Parathyroid adenoma (tissue), 2 donors: ENCODE measurements at regions not wholly inside any gene's neighbourhood (a gene's known extent, or its start where the extent isn't known, plus 50 kb on each side); places are given as distances from the start of the nearest gene placed in this dataset.

Experiments used
- H2AFZ ChIP-seq: fragments of 300-600 bp; sonication (generic); one replicate; pipeline ENCODE4 v1.7.0; 2017; ENCODE audit warnings: antibody characterized with exemption, mild to moderate bottlenecking
- H3K27ac ChIP-seq: fragments of 300-600 bp; sonication (generic); one replicate; pipeline ENCODE4 v1.7.0; 2017
- H3K27me3 ChIP-seq: fragments of 300-600 bp; sonication (generic); one replicate; pipeline ENCODE4 v1.7.0; 2017; ENCODE audit warnings: low read length; ENCODE audit not compliant: control insufficient read depth, insufficient read depth
- H3K36me3 ChIP-seq: fragments of 300-600 bp; sonication (generic); one replicate; pipeline ENCODE4 v1.7.0; 2017; ENCODE audit warnings: low read length; ENCODE audit not compliant: control insufficient read depth, insufficient read depth
- H3K4me1 ChIP-seq: fragments of 300-600 bp; sonication (generic); one replicate; pipeline ENCODE4 v1.7.0; 2017; ENCODE audit warnings: control low read depth
- H3K4me2 ChIP-seq: fragments of 300-600 bp; sonication (generic); one replicate; pipeline ENCODE4 v1.7.0; 2017; ENCODE audit warnings: low read length
- H3K4me3 ChIP-seq: fragments of 300-600 bp; sonication (generic); one replicate; pipeline ENCODE4 v1.7.0; 2017; ENCODE audit warnings: low read depth, low read length
- H3K79me2 ChIP-seq: fragments of 300-600 bp; sonication (generic); one replicate; pipeline ENCODE4 v1.7.0; 2017; ENCODE audit warnings: control low read depth
- H3K9ac ChIP-seq: fragments of 300-600 bp; sonication (generic); one replicate; pipeline ENCODE4 v1.7.0; 2017; ENCODE audit warnings: mild to moderate bottlenecking
- H3K9me3 ChIP-seq: fragments of 300-600 bp; sonication (generic); one replicate; pipeline ENCODE4 v1.7.0; 2017; ENCODE audit warnings: low read length; ENCODE audit not compliant: control insufficient read depth
- TF ChIP-seq, protein P1 (sequence below): fragments of 300-600 bp; sonication (generic); IDR thresholded peaks from one replicate; pipeline ENCODE4 v1.7.0; 2017; ENCODE audit warnings: antibody characterized with exemption, mild to moderate bottlenecking
- donor health status: primary hyperparathyroidism.

DNA sequence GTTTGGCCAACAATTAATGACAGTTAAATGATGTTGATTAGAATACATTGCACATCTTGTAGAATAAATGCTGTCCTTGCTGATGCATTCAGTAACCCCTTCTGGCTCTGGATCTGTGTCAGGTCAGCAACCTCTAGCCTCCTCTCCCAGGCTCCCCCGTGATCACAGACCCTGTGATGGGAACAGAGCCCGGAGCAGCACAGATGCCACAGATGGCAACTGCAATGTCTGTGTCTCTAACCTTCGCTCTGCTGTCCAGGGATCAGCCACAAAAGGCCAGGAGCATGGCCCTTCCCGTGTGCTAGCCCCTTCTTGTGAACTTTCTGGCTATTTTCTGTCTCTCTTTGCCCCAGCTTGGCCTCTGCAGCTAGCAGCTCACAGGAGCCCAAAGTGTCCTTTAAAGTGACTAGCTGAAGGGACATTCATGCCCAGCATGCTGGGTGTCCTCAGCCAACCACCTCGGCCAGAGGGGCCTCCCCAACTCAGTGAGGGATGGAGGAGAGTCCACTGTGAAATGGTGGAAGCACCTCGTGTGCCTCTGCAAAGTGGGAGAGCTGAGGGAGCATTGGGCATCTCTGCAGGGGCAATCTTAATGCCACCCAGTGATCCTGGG, 167.0 kb upstream of the TCERG1L start:
- no peak overlapping the region for H3K27ac ChIP-seq
- H3K27me3 ChIP-seq = no peaks in the 10 kb centered on the region
- TF ChIP-seq, protein P1, sequence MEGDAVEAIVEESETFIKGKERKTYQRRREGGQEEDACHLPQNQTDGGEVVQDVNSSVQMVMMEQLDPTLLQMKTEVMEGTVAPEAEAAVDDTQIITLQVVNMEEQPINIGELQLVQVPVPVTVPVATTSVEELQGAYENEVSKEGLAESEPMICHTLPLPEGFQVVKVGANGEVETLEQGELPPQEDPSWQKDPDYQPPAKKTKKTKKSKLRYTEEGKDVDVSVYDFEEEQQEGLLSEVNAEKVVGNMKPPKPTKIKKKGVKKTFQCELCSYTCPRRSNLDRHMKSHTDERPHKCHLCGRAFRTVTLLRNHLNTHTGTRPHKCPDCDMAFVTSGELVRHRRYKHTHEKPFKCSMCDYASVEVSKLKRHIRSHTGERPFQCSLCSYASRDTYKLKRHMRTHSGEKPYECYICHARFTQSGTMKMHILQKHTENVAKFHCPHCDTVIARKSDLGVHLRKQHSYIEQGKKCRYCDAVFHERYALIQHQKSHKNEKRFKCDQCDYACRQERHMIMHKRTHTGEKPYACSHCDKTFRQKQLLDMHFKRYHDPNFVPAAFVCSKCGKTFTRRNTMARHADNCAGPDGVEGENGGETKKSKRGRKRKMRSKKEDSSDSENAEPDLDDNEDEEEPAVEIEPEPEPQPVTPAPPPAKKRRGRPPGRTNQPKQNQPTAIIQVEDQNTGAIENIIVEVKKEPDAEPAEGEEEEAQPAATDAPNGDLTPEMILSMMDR = no peak
- H3K9me3 ChIP-seq = no peaks in the 10 kb centered on the region
- H3K79me2 ChIP-seq = no peaks in the 10 kb centered on the region
- H3K9ac ChIP-seq = no peak overlapping the region
- no peak overlapping the region for H2AFZ ChIP-seq
- H3K4me1 ChIP-seq = no peaks in the 10 kb centered on the region
- no peaks in the 10 kb centered on the region for H3K36me3 ChIP-seq
- H3K4me3 ChIP-seq = no peak overlapping the region
- H3K4me2 ChIP-seq = no peak overlapping the region

DNA sequence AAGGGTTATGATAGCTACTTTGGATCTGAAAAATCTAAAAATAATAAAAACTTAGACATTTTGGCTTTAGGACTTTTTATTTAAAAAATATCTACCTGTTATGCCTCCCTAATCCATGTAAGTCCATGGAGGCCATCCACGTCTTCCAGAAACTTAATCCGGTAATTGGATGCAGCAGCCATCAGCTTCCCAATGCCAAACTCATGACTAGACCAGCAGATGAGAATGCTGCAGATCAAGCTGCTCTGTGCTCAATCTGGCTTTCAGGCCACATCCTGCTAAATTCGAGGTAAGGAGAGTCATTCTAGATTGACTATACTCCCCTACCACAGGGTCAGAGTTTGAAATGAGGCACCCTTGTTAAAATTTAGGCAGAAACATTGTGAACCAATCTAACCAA, 168.5 kb upstream of the TCERG1L start:
- Histone ChIP-seq H3K36me3 (no peaks in the 10 kb centered on the region), H3K9ac (no peak overlapping the region), H3K27me3 (no peaks in the 10 kb centered on the region), H2AFZ (no peak overlapping the region), H3K4me2 (no peak overlapping the region), H3K9me3 (no peaks in the 10 kb centered on the region), H3K4me1 (no peaks in the 10 kb centered on the region), H3K27ac (no peak overlapping the region), H3K79me2 (no peaks in the 10 kb centered on the region), H3K4me3 (no peak overlapping the region)
- TF ChIP-seq, protein P1 = no peak

DNA sequence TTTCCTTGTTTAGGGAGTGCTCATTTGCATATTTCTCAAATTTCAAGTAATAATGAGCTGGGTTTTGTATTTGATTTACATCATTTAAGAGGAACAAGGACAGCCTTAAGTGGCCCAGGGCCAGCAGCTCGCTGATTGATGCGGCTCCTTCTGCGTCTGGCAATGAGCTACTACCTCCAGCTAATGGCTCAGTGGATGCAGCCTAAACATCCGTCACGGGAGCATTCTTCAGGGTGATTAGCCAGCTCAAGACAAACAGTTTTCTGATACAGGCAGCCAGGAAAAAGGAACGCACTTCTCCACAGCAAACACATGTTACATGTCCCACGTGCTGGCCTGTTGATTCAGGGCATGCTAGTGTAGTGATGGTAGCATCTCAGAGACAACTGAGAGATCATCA, 169.3 kb upstream of the TCERG1L start:
- Histone ChIP-seq H3K27me3 (no peaks in the 10 kb centered on the region), H3K4me1 (no peaks in the 10 kb centered on the region), H3K36me3 (no peaks in the 10 kb centered on the region), H3K9me3 (no peaks in the 10 kb centered on the region), H3K27ac (no peak overlapping the region), H3K79me2 (no peaks in the 10 kb centered on the region), H2AFZ (no peak overlapping the region), H3K4me3 (no peak overlapping the region), H3K9ac (no peak overlapping the region), H3K4me2 (no peak overlapping the region)
- TF ChIP-seq, protein P1 = no peak

DNA sequence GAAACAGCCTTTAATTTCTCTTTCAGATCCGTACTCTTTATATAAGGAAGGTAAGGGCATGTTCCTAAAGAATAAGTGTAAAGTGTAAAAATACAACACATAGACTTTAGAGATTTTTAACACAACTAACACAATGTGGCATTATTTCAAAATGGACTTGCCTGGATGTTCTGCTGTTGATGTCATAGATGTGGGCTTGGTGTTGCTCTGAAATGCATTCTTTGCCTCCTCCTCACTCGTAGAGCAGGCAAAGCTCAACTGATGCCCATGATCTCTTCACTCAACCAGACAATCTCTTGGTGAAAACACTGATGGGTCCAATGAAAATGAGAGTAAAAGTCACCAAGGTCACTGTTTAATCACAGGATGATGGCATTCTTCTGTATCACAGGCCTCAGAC, 174.2 kb upstream of the TCERG1L start:
- TF ChIP-seq, protein P1 = no peak
- H3K4me2 ChIP-seq = no peak overlapping the region
- no peaks in the 10 kb centered on the region for H3K4me1 ChIP-seq
- H2AFZ ChIP-seq = no peak overlapping the region
- H3K9ac ChIP-seq = no peak overlapping the region
- no peaks in the 10 kb centered on the region for H3K79me2 ChIP-seq
- no peak overlapping the region for H3K4me3 ChIP-seq
- H3K36me3 ChIP-seq = no peaks in the 10 kb centered on the region
- H3K9me3 ChIP-seq = no peaks in the 10 kb centered on the region
- H3K27me3 ChIP-seq = no peaks in the 10 kb centered on the region
- H3K27ac ChIP-seq = no peak overlapping the region

DNA sequence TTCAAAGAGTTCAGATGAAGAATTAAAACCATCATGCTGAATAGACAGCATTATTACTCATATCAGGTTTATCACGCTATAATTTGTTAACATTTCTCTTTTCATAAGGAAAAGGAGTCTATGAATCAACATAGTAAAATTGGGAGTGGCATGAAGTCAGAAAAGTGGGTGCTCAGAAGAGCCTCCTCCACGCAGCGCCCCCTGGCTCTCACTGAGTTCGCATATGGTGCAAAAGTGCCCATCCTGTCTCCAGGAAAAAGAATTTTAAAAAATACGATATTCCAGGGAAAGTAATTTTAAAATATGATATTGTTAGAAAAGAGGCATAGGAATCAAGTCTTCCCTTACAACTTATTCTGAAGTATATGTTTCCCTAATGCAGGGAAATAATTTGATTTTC, 176.3 kb upstream of the TCERG1L start:
- Histone ChIP-seq H3K79me2 (no peaks in the 10 kb centered on the region), H3K4me3 (no peak overlapping the region), H3K9ac (no peak overlapping the region), H3K36me3 (no peaks in the 10 kb centered on the region), H3K27me3 (no peaks in the 10 kb centered on the region), H2AFZ (no peak overlapping the region), H3K9me3 (no peaks in the 10 kb centered on the region), H3K4me2 (no peak overlapping the region), H3K4me1 (no peaks in the 10 kb centered on the region), H3K27ac (no peak overlapping the region)
- TF ChIP-seq, protein P1 = no peak
